SK-N-SH (cell line): ENCODE measurements at regions not wholly inside any gene's neighbourhood (a gene's known extent, or its start where the extent isn't known, plus 50 kb on each side); places are given as distances from the start of the nearest gene placed in this dataset.
A peak's percentile ranks its signal among the peaks of the same experiment; 100 is the strongest.

Source experiments
- CTCF ChIA-PET: fragments of 300-600, 350-600 bp; formaldehyde crosslinking; extraction: SDS; loops from one replicate; lab custom pipeline; 2021; lab: Yijun Ruan, JAX
- POLR2A ChIA-PET: fragments of 350-600 bp; sonication (Branson Sonifier 250); formaldehyde crosslinking; extraction: SDS; loops from one replicate; lab custom pipeline; 2020; ENCODE audit warnings: antibody characterized with exemption, inconsistent platforms; lab: Yijun Ruan, JAX
- DNase-seq: peaks from one replicate; pipeline ENCODE4 v3.0.0; 2012
- H2AFZ ChIP-seq: fragments of 200-600 bp; sonication (generic); 2 replicates; pipeline ENCODE4 v1.8.1; 2016; ENCODE audit warnings: antibody characterized with exemption, mild to moderate bottlenecking, low read depth
- H3F3A ChIP-seq: fragments of 200-600 bp; sonication (generic); replicated peaks from 2 replicates; pipeline ENCODE3; 2016; ENCODE audit warnings: antibody characterized with exemption, mild to moderate bottlenecking; ENCODE audit not compliant: insufficient read depth
- H3K27ac ChIP-seq, 2 experiments: fragments of 200-500 bp in 1 of 2; fragments of 200-600 bp in 1 of 2; sonication (Bioruptor generic) in 1 of 2; sonication (generic), shearing (Covaris generic) in 1 of 2; 2 replicates each; pipeline versions ENCODE4 v1.5.1 to v1.6.1; 2014 to 2016; ENCODE audit warnings: low read depth in 2 of 2, inconsistent platforms in 1 of 2, low read length in 1 of 2, mild to moderate bottlenecking in 1 of 2, mixed read lengths in 1 of 2
- H3K27me3 ChIP-seq: fragments of 200-600 bp; sonication (generic), shearing (Covaris generic); 2 replicates; pipeline ENCODE4 v1.6.1; 2016; ENCODE audit warnings: mixed run types; ENCODE audit not compliant: insufficient read depth
- H3K36me3 ChIP-seq, 2 experiments: fragments of 200-500 bp in 1 of 2; fragments of 200-600 bp in 1 of 2; sonication (Bioruptor generic) in 1 of 2; sonication (generic) in 1 of 2; replicated peaks in 1 of 2; 2 replicates each; pipeline versions ENCODE3 to v1.5.1; 2014 to 2016; ENCODE audit warnings: low read length in 1 of 2, mild to moderate bottlenecking in 1 of 2; ENCODE audit not compliant: insufficient read depth in 2 of 2, control insufficient read depth in 1 of 2
- H3K4me1 ChIP-seq, 2 experiments: fragments of 200-500 bp in 1 of 2; fragments of 200-600 bp in 1 of 2; sonication (Bioruptor generic) in 1 of 2; sonication (generic), shearing (Covaris generic) in 1 of 2; 2 replicates each; pipeline versions ENCODE4 v1.5.1 to v1.6.1; 2014 to 2016; ENCODE audit warnings: low read depth in 1 of 2, low read length in 1 of 2, mixed run types in 1 of 2; ENCODE audit not compliant: insufficient read depth in 2 of 2, control insufficient read depth in 1 of 2
- H3K4me2 ChIP-seq: fragments of 200-600 bp; sonication (generic), shearing (Covaris generic); 2 replicates; pipeline ENCODE4 v1.6.1; 2017; ENCODE audit warnings: mixed run types
- H3K4me3 ChIP-seq, 2 experiments: fragments of 200-500 bp in 1 of 2; fragments of 200-600 bp in 1 of 2; sonication (Bioruptor generic) in 1 of 2; sonication (generic), shearing (Covaris generic) in 1 of 2; 2 replicates each; pipeline versions ENCODE4 v1.5.1 to v1.8.1; 2014 to 2016; ENCODE audit warnings: low read depth in 2 of 2, inconsistent platforms in 1 of 2, low read length in 1 of 2, mild to moderate bottlenecking in 1 of 2, mixed read lengths in 1 of 2, moderate library complexity in 1 of 2
- H3K79me2 ChIP-seq: fragments of 200-600 bp; sonication (generic); 2 replicates; pipeline ENCODE4 v1.8.1; 2017; ENCODE audit warnings: mild to moderate bottlenecking; ENCODE audit not compliant: insufficient read depth
- H3K9ac ChIP-seq: fragments of 200-600 bp; sonication (generic); 2 replicates; pipeline ENCODE4 v1.6.1; 2017; ENCODE audit warnings: mixed run types
- H3K9me2 ChIP-seq: fragments of 200-600 bp; sonication (generic); 2 replicates; pipeline ENCODE4 v1.6.1; 2017; ENCODE audit warnings: mixed run types
- H3K9me3 ChIP-seq: fragments of 200-600 bp; sonication (generic); 2 replicates; pipeline ENCODE4 v1.6.1; 2017; ENCODE audit warnings: mixed run types, mild to moderate bottlenecking, moderate library complexity
- H4K20me1 ChIP-seq: fragments of 200-600 bp; sonication (generic); 2 replicates; pipeline ENCODE4 v1.6.1; 2017; ENCODE audit warnings: mild to moderate bottlenecking, mixed run types; ENCODE audit not compliant: insufficient read depth
- CHD2 ChIP-seq: fragments of 150-350 bp; IDR thresholded peaks from 2 replicates; pipeline ENCODE4 v1.6.1; 2018; ENCODE audit warnings: low read length; ENCODE audit not compliant: partially characterized antibody
- ELF1 ChIP-seq: IDR thresholded peaks from 2 replicates; pipeline ENCODE4 v1.4.0; 2012
- EP300 ChIP-seq, 2 experiments: IDR thresholded peaks; 2 replicates each; pipeline versions ENCODE4 v1.4.0 to v1.6.1; 2012; ENCODE audit warnings: borderline replicate concordance in 1 of 2, low read depth in 1 of 2, low read length in 1 of 2
- FOXM1 ChIP-seq: IDR thresholded peaks from 2 replicates; pipeline ENCODE4 v1.4.0; 2012; ENCODE audit warnings: low read depth, mild to moderate bottlenecking
- JUND ChIP-seq: IDR thresholded peaks from 2 replicates; pipeline ENCODE4 v1.4.0; 2012
- NFIC ChIP-seq: IDR thresholded peaks from 2 replicates; pipeline ENCODE4 v1.4.0; 2012; ENCODE audit warnings: borderline replicate concordance
- RCOR1 ChIP-seq: fragments of 150-350 bp; IDR thresholded peaks from 2 replicates; pipeline ENCODE4 v1.6.1; 2017; ENCODE audit warnings: antibody characterized with exemption, low read length
- RFX5 ChIP-seq: IDR thresholded peaks from 2 replicates; pipeline ENCODE4 v1.6.1; 2012; ENCODE audit warnings: mild to moderate bottlenecking, improper control_type of control experiment, low read length
- RXRA ChIP-seq: IDR thresholded peaks from 2 replicates; pipeline ENCODE4 v1.4.0; 2012; ENCODE audit warnings: low read depth, mild to moderate bottlenecking, borderline replicate concordance
- SMC3 ChIP-seq: IDR thresholded peaks from 2 replicates; pipeline ENCODE4 v1.6.1; 2012; ENCODE audit warnings: low read depth, low read length, improper control_type of control experiment
- TCF12 ChIP-seq: IDR thresholded peaks from 2 replicates; pipeline ENCODE4 v1.4.0; 2012
- TEAD4 ChIP-seq: IDR thresholded peaks from 2 replicates; pipeline ENCODE4 v1.4.0; 2012; ENCODE audit warnings: mild to moderate bottlenecking, borderline replicate concordance; ENCODE audit not compliant: insufficient read depth
- WGBS: methylation state at CpG from one replicate; pipeline ENCODE4 v1.1.6; 2017; ENCODE audit warnings: low lambda C conversion rate; 5-methylcytosine and 5-hydroxymethylcytosine counted together
- TF ChIP-seq, protein P1 (sequence below): IDR thresholded peaks from 2 replicates; pipeline ENCODE4 v1.6.1; 2012; ENCODE audit warnings: mild to moderate bottlenecking, low read depth, low read length, moderate library complexity
- TF ChIP-seq, protein P2 (sequence below): IDR thresholded peaks from 2 replicates; pipeline ENCODE4; 2012
- TF ChIP-seq, protein P3 (sequence below): fragments of 150-350 bp; IDR thresholded peaks from 2 replicates; pipeline ENCODE4 v1.6.1; 2017; ENCODE audit warnings: antibody characterized with exemption, low read length, low read depth, borderline replicate concordance
- TF ChIP-seq, protein P4 (sequence below): IDR thresholded peaks from 2 replicates; pipeline ENCODE4 v1.4.0; 2012; ENCODE audit warnings: low read depth

DNA sequence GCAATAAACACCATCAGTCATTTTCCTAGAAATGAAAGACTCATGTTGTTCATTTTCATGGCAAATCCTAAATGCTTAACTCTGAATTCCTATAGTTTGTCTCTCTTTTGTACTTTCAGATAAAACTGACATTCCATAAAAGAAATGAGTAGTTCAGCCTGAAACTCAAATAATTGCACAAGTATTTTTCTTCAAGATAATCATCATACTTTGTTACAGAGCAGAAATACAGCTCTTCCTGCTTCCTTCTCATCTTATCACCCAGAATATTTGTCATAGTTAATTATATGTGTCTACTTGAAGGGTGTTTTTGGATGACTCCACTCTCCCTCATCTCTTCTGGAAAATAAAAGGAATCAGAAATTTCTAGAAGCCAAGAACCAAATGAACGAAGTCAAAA lies 141.1 kb downstream of the HNMT start:
- Histone ChIP-seq H3F3A (peaks cover 13% of the 10 kb centered on the region), H3K27ac (peak overlapping the region in 1 of 2 experiments; percentile 46; a peak in 3 of 4 replicates), H3K4me1 (0 out of 4 replicates have a peak, but pooled peaks cover 0 to 8% of the 10 kb centered on the region in 2 experiments), H3K36me3 (no peaks in the 10 kb centered on the region), H3K9ac (no peak overlapping the region), H3K79me2 (no peaks in the 10 kb centered on the region), H2AFZ (no peak overlapping the region), H3K9me3 (no peaks in the 10 kb centered on the region), H3K27me3 (no peaks in the 10 kb centered on the region), H3K4me2 (peak overlapping the region; percentile 40; the same call in 1 of the 2 replicates), H4K20me1 (no peaks in the 10 kb centered on the region), H3K9me2 (no peaks in the 10 kb centered on the region), H3K4me3 (no peak overlapping the region)
- TF ChIP-seq, protein P1, sequence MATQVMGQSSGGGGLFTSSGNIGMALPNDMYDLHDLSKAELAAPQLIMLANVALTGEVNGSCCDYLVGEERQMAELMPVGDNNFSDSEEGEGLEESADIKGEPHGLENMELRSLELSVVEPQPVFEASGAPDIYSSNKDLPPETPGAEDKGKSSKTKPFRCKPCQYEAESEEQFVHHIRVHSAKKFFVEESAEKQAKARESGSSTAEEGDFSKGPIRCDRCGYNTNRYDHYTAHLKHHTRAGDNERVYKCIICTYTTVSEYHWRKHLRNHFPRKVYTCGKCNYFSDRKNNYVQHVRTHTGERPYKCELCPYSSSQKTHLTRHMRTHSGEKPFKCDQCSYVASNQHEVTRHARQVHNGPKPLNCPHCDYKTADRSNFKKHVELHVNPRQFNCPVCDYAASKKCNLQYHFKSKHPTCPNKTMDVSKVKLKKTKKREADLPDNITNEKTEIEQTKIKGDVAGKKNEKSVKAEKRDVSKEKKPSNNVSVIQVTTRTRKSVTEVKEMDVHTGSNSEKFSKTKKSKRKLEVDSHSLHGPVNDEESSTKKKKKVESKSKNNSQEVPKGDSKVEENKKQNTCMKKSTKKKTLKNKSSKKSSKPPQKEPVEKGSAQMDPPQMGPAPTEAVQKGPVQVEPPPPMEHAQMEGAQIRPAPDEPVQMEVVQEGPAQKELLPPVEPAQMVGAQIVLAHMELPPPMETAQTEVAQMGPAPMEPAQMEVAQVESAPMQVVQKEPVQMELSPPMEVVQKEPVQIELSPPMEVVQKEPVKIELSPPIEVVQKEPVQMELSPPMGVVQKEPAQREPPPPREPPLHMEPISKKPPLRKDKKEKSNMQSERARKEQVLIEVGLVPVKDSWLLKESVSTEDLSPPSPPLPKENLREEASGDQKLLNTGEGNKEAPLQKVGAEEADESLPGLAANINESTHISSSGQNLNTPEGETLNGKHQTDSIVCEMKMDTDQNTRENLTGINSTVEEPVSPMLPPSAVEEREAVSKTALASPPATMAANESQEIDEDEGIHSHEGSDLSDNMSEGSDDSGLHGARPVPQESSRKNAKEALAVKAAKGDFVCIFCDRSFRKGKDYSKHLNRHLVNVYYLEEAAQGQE = no peak
- TF ChIP-seq EP300 (IDR thresholded peaks at IDR 0.05; ENCODE audit: borderline replicate concordance in 1 of 2, low read depth in 1 of 2, low read length in 1 of 2) (peak in 1 of 2 experiments; percentile 63; a peak in 2 of 4 replicates), RFX5 (no peak), TCF12 (peak; percentile 63; the same call in 1 of the 2 replicates), RXRA (peak; percentile 17; the same call in 1 of the 2 replicates), FOXM1 (0 out of 2 replicates have a peak, but pooled peaks have one; percentile 45), NFIC (peak; percentile 43; the same call in 1 of the 2 replicates), JUND (peak; percentile 64)
- TF ChIP-seq, protein P2, sequence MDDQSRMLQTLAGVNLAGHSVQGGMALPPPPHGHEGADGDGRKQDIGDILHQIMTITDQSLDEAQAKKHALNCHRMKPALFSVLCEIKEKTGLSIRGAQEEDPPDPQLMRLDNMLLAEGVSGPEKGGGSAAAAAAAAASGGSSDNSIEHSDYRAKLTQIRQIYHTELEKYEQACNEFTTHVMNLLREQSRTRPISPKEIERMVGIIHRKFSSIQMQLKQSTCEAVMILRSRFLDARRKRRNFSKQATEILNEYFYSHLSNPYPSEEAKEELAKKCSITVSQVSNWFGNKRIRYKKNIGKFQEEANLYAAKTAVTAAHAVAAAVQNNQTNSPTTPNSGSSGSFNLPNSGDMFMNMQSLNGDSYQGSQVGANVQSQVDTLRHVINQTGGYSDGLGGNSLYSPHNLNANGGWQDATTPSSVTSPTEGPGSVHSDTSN = peak; percentile 83
- ChIA-PET CTCF (no interaction called here), POLR2A (no interaction called here)
- 84% methylated on average over 1 of the region's 1 CpG for WGBS
- DNase-seq = no peak

DNA sequence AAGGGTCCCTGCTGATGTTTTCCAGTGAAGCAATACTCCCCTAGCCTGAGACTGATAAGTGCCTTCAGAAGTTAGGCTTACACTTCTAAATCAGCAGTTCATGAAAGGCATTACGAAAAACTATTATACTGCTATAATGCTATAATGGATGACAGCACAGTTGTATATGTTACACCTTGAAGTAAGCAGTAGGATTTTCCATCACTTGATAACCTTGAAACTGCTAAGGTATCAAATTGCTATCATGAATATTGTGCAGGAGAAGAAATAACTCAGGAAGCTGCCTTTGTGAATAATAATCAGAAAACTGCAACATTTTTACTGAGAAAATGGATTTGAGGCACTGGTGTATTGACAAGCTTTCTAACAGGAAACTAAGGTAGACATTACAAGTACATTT lies 142.3 kb downstream of the HNMT start:
- H3K9me2 ChIP-seq = no peaks in the 10 kb centered on the region
- no peaks in the 10 kb centered on the region for H3K9me3 ChIP-seq
- TF ChIP-seq, protein P3, sequence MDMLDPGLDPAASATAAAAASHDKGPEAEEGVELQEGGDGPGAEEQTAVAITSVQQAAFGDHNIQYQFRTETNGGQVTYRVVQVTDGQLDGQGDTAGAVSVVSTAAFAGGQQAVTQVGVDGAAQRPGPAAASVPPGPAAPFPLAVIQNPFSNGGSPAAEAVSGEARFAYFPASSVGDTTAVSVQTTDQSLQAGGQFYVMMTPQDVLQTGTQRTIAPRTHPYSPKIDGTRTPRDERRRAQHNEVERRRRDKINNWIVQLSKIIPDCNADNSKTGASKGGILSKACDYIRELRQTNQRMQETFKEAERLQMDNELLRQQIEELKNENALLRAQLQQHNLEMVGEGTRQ = no peak
- TF ChIP-seq RCOR1 = no peak
- TF ChIP-seq SMC3 = no peak
- no peak for TF ChIP-seq NFIC
- no peak for TF ChIP-seq ELF1
- TF ChIP-seq TEAD4 = no peak
- TF ChIP-seq, protein P4, sequence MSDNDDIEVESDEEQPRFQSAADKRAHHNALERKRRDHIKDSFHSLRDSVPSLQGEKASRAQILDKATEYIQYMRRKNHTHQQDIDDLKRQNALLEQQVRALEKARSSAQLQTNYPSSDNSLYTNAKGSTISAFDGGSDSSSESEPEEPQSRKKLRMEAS = no peak
- TF ChIP-seq CHD2 = no peak
- ChIA-PET POLR2A (no interaction called here), CTCF (no interaction called here)
- H3K9ac ChIP-seq = no peak overlapping the region
- H3K4me2 ChIP-seq = no peak overlapping the region
- DNase-seq = no peak
- 94% methylated on average over 1 of the region's 1 CpG for WGBS
- H3K79me2 ChIP-seq = no peaks in the 10 kb centered on the region
- H3F3A ChIP-seq = peaks cover 13% of the 10 kb centered on the region
- H3K4me3 ChIP-seq = no peak overlapping the region
- no peaks in the 10 kb centered on the region for H3K36me3 ChIP-seq
- H3K27ac ChIP-seq = no peak overlapping the region
- H3K27me3 ChIP-seq = no peaks in the 10 kb centered on the region
- H3K4me1 ChIP-seq = 0 out of 4 replicates have a peak, but pooled peaks cover 0 to 8% of the 10 kb centered on the region in 2 experiments
- no peaks in the 10 kb centered on the region for H4K20me1 ChIP-seq
- H2AFZ ChIP-seq = no peak overlapping the region
